HG03565 (cell line): ENCODE measurements at regions not wholly inside any gene's neighbourhood (a gene's known extent, or its start where the extent isn't known, plus 50 kb on each side); places are given as distances from the start of the nearest gene placed in this dataset.

Experiments
- ATAC-seq: cut with Tn5 transposase; IDR thresholded peaks from one replicate; pipeline ENCODE4 v1.9.1; 2021; ENCODE audit warnings: mild to moderate bottlenecking, moderate library complexity; ENCODE audit not compliant: unreplicated experiment

GRCh38 chr18:41269294-41269693 lies 685.7 kb upstream of the PIK3C3 start:
- ATAC-seq: no peak

- ATAC-seq: no peak
These were observed 686.8 kb upstream of the PIK3C3 start for GRCh38 chr18:41268271-41268670.

DNA sequence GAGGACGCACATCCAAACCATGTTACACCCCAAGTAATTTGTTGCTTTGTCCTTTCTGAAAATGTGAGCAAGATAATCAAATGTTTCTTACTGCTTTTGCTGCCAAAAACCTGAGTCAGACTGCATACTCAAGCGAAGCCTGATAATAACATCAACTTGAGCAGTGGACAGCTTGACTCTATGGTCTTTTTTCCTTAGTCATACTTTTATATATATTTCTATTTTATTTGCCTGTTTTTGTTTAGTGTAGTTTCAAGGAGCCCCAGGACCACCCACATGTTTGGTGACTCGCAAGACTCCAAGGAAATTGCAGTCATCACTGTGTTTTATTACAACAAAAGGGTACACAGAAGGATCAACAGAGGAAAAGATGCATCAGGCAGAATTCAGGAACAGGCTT lies 688.4 kb upstream of the PIK3C3 start:
- ATAC-seq: no peak

DNA sequence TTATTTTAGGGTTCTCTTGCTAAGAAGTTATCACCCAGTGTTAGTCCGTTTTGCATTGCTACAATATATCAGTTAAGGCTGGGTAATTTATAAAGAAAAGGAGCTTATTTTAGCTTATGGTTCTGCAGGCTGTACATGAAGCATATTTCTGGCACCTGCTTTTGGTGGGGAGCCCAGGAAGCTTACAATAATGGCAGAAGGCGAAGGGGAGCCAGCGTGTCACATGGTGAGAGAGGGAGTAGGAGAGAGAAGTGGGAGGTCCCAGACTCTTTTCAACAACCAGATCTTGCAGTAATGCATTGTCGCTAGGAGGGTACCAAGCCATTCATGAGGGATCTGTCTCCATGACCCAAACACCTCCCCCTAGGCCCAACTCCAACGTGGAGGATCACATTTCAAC lies 688.8 kb upstream of the PIK3C3 start:
- no peak for ATAC-seq

GRCh38 chr18:41265047-41265446 lies 690.0 kb upstream of the PIK3C3 start:
- ATAC-seq: no peak

DNA sequence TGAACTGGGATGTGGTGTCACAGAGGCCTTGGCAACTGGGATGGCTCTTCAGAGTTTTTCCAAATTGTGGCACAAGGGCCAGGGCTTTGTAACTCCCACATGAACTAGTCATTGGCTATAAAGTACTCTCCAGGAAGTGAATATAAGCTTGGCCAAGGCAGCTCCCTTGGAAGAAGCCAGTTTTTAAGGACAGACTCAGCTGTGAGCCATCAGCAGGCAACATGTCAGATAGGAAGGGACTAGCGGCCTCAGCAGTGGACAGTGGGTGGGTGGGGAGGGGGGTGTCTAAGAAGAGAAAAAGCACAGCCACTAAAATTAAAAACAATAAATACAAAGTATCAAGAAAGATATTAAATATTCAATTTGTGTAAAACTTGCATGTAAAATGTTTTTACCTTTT lies 691.1 kb upstream of the PIK3C3 start:
- no peak for ATAC-seq

- no peak for ATAC-seq
These were observed 692.3 kb upstream of the PIK3C3 start for GRCh38 chr18:41262688-41263087.

DNA sequence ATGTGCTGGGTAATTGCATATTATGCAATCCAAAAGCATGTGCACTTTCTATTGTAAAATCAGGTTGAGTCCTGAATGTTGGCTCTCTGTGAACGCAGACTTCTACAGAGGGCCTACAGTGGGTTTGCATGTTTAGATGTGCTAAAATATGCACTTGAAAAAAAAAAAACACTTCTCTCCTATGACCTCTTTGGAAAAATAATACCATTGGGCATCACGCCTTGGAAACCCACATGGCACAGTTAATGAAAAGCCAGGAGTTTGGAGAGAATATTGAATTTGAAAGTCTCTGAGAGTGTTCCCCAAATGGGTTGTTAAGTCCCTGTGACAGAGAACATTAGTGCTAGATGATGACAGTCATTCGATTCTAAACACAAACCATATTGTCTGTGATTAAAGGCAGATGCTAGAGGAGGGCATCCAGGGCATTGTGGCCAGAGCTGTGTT lies 710.4 kb upstream of the PIK3C3 start:
- no peak for ATAC-seq

DNA sequence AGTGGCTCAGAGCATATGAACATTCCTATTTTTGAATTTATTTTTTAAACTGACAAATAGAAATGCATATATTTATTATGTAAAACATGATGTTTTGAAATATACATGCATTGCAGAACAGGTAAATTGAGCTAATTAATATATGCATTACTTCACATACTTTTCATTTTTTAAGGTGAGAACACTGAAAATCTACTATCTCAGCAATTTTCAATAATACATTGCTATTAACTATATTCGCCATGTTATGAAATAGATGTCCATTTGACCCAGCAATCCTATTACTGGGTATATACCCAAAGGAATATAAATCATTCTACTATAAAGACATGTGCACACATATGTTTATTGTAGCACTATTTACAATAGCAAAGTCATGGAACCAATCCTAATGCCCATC lies 717.7 kb upstream of the PIK3C3 start:
- ATAC-seq: no peak

GRCh38 chr18:41231681-41232080 lies 723.4 kb upstream of the PIK3C3 start:
- no peak for ATAC-seq

- ATAC-seq: no peak
These were observed 727.0 kb upstream of the PIK3C3 start for GRCh38 chr18:41227993-41228392.

GRCh38 chr18:41226911-41227310 lies 728.1 kb upstream of the PIK3C3 start:
- ATAC-seq: no peak

DNA sequence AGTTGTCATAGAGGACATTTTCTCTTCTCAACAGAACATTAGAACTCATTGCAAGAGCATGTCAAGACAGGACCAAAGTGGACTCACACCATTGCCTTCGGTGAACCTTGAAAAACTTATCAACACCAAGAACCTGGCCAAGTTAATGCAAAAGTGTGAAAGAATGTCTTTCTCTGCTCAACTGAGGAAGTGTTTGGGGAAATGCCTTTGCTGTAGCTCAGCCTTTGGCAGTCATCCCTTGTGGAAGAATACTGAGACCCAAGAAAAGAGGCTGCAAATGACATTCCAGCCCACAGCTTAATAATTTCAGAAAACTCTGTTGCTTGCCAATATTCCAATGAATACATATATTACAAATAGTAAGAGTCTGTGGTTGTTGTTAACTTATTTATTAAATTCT lies 728.8 kb upstream of the PIK3C3 start:
- no peak for ATAC-seq

- no peak for ATAC-seq
These were observed 738.6 kb upstream of the PIK3C3 start for GRCh38 chr18:41216341-41217003.

DNA sequence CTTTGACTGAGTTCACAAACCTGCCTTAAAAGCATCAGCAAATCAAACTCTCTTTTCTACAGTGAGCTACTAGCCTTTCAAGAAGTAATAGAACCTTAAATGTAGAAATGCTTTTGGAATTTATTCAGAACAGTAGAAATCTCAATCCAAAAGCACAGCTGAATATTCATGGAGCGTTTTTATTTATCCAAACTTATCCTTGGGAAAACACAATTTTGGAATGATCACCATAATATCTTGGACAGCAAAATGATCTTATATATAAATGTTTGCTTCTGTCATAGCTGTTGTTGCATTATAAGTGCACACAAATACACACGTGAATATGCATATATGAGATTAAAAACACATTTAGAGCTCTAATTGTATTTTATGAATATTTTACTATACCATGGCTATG lies 747.3 kb upstream of the PIK3C3 start:
- no peak for ATAC-seq

DNA sequence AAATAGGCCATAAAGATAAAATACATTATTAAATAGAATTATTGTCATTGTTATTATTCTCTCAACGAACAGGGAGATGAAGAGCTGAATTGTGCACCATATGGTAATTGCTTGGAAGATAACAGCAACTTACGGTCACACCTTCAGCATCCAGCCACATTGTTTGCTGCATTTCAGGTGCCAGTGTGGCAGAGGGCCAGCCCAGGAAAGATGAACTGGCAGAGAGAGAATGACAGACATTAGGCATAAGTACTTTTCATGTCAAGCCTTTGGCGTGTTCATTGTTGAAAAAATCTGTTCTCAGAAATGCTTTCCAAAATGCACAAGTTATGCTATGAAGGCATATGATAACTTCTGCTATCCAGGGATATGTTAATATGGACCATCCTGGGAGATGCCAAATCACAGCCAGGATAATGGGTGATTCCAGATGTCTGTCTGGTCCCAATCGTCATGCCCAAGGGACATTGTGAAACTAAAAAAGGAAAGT lies 748.6 kb upstream of the PIK3C3 start:
- no peak for ATAC-seq

GRCh38 chr18:41199212-41199611 lies 755.8 kb upstream of the PIK3C3 start:
- ATAC-seq: no peak

DNA sequence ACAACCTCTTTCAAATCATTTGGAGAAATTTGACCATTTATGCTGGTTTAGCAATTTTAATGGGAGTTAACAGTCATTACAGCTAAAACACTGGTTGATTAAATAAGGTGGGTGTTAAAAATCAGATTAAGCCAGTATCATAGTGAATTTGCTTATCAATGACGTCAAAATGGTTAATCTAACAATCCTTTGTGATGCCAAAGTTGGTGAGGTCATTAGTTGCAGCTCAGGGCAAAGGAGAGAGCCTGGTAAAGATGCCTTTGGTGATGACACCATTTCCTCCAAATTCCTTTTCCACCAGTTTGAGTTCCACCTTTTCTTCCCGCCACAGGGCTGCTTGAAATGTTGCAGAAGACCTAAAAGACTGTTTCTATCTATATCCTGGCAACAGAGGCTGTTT lies 757.1 kb upstream of the PIK3C3 start:
- ATAC-seq: no peak

DNA sequence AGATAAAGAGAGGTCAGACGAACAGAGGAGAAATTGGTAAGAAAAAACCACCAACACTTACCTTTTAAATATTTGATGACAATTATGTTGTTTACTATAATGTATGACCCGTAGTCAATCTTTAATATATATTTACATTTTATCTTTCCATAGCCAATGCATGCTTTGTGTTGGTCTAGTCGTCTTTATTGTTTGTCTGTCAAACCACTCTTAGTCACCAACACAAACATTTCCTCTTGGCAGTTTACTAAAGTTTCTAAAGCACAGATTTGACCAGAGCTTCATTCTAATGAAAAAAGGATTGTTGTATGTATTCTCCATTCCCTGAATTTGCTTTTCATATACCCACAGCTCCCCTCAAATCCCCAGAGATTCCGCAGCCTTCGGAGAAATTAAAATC lies 784.7 kb upstream of the PIK3C3 start:
- no peak for ATAC-seq

DNA sequence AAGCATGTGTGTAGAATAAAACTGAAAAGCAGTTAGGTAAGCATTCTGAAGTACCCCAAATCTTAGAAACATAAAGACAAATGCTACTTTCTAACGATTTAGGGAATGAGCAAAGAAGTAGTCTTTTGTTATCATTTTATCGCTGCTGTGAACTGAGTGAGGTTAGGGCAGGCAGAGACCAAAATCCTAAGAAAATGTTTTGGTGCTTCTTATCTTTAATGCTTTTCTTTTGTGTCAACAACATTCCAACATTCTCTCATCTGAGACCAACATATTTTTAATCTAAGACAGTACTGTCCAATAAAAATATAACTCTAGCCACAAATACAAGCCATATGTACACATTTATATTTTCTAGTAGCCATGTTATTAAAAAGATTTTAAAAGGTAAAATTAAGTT lies 789.4 kb upstream of the PIK3C3 start:
- no peak for ATAC-seq

GRCh38 chr18:41162781-41163180 lies 792.3 kb upstream of the PIK3C3 start:
- ATAC-seq: no peak

- no peak for ATAC-seq
These were observed 792.8 kb upstream of the PIK3C3 start for GRCh38 chr18:41162191-41162590.
